ENCODE measurements at regions not wholly inside any gene's neighbourhood (a gene's known extent, or its start where the extent isn't known, plus 50 kb on each side); places are given as distances from the start of the nearest gene placed in this dataset.

DNA sequence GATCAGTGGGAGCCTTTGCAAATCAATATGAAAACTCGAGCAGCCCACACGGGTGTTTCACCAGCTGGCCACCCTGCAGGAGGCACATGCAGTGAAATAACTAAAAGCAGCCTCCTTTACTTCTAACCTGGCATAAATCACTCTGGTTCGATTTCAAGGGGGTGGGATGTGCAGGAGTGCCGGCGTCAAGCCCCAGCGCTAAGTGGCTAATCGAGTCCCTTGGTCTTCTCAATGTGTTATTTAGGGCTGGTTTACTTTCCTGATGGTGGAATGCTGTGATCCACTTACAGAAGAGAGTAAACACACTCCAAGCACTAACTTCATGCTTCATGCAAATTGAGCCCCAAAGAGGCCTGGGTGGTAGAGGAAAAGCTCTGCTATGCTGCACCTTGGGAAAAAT lies 109.4 kb downstream of the TMEM174 start:
- Histone ChIP-seq H3K4me3 (ENCODE audit: insufficient read depth, low read depth, low read length) (no peak overlapping the region), H3K4me1 (ENCODE audit: control insufficient read depth, insufficient read depth, low read length) (peaks cover 6% of the 10 kb centered on the region; the same call in 1 of the 2 replicates), H4K91ac (ENCODE audit: insufficient read depth, low read depth, low read length) (no peak overlapping the region), H2BK20ac (ENCODE audit: low read depth, low read length) (no peak overlapping the region), H3K4me2 (ENCODE audit: low read depth, low read length) (no peak overlapping the region), H2AFZ (replicated peaks; ENCODE audit: low read length, poor library complexity) (no peak overlapping the region), H2BK15ac (ENCODE audit: low read depth, low read length) (no peak overlapping the region), H3K36me3 (ENCODE audit: control insufficient read depth, insufficient read depth, low read length) (no peaks in the 10 kb centered on the region), H3K18ac (ENCODE audit: low read depth, low read length) (no peak overlapping the region), H3K9me1 (ENCODE audit: insufficient read depth, low read length) (peaks cover 7% of the 10 kb centered on the region; the same call in 1 of the 2 replicates), H3K4ac (ENCODE audit: low read depth, low read length) (no peak overlapping the region), H3K79me1 (ENCODE audit: low read depth in 1 of 2, low read length in 2 of 2) (no peaks in the 10 kb centered on the region), H4K8ac (ENCODE audit: low read depth in 2 of 2, low read length in 2 of 2) (no peak overlapping the region), H2BK5ac (ENCODE audit: low read depth, low read length, poor library complexity, severe bottlenecking) (no peak overlapping the region), H2AK5ac (ENCODE audit: low read depth, low read length) (no peak overlapping the region), H3K9ac (ENCODE audit: low read depth, low read length) (no peak overlapping the region), H4K20me1 (ENCODE audit: insufficient read depth, low read length) (no peaks in the 10 kb centered on the region), H3K56ac (ENCODE audit: extremely low read depth, insufficient read depth, low read length) (no peak overlapping the region), H4K5ac (ENCODE audit: low read depth, low read length) (no peak overlapping the region), H3K23ac (ENCODE audit: low read depth, low read length) (no peak overlapping the region), H2AK9ac (replicated peaks; ENCODE audit: low read depth, low read length, poor library complexity) (no peak overlapping the region), H3K9me3 (ENCODE audit: control insufficient read depth, insufficient read depth, low read length) (no peaks in the 10 kb centered on the region), H3K27me3 (ENCODE audit: control insufficient read depth, insufficient read depth, low read length) (peaks cover 6% of the 10 kb centered on the region), H3K14ac (replicated peaks; ENCODE audit: low read depth, low read length) (no peak overlapping the region), H3K27ac (ENCODE audit: insufficient read depth, low read length) (no peak overlapping the region), H2BK120ac (ENCODE audit: low read depth, low read length) (no peak overlapping the region)
- no CpG with 5 or more reads among the region's 7 CpGs for WGBS, 2 experiments (ENCODE audit: extremely low coverage in 2 of 2, insufficient read length in 1 of 2)
- CTCF ChIA-PET, result interaction anchor here (1.0 kb wide), 1 partner anchor 30 kb away, joined by 3 read pairs; no protein-coding TSS in a partner anchor
- ATAC-seq (ENCODE audit: low read depth) (no peak), DNase-seq (no peak)
- in situ Hi-C loops (cut with MboI; ENCODE audit: low sequenced_read_pairs) (no loop called here), dilution Hi-C loops (cut with HindIII; ENCODE audit: low sequenced_read_pairs, unreplicated experiment) (no loop called here), intact Hi-C loops (cut with micrococcal nuclease) (no loop called here)
- POLR2A ChIA-PET (ENCODE audit: unreplicated experiment), result no interaction called here
- TF ChIP-seq RCOR1 (IDR thresholded peaks at IDR 0.05; ENCODE audit: insufficient replicate concordance, low read length), result no peak
- no peak for TF ChIP-seq SMC3 (IDR thresholded peaks at IDR 0.05; ENCODE audit: low read depth, low read length)
- TF ChIP-seq MXI1 (IDR thresholded peaks at IDR 0.05; ENCODE audit: borderline replicate concordance, low read depth, low read length), result no peak
- no peak for TF ChIP-seq RAD21 (IDR thresholded peaks at IDR 0.05; ENCODE audit: low read length)
- TF ChIP-seq FOS (IDR thresholded peaks at IDR 0.05; ENCODE audit: low read depth, low read length), result no peak
- no peak for TF ChIP-seq NFE2L2 (IDR thresholded peaks at IDR 0.05; ENCODE audit: low read depth, low read length)
- no TSS peak for BruUV-seq (replicated peaks)

Measured in IMR-90 (cell line).